ENCODE measurements at regions not wholly inside any gene's neighbourhood (a gene's known extent, or its start where the extent isn't known, plus 50 kb on each side); places are given as distances from the start of the nearest gene placed in this dataset.

DNA sequence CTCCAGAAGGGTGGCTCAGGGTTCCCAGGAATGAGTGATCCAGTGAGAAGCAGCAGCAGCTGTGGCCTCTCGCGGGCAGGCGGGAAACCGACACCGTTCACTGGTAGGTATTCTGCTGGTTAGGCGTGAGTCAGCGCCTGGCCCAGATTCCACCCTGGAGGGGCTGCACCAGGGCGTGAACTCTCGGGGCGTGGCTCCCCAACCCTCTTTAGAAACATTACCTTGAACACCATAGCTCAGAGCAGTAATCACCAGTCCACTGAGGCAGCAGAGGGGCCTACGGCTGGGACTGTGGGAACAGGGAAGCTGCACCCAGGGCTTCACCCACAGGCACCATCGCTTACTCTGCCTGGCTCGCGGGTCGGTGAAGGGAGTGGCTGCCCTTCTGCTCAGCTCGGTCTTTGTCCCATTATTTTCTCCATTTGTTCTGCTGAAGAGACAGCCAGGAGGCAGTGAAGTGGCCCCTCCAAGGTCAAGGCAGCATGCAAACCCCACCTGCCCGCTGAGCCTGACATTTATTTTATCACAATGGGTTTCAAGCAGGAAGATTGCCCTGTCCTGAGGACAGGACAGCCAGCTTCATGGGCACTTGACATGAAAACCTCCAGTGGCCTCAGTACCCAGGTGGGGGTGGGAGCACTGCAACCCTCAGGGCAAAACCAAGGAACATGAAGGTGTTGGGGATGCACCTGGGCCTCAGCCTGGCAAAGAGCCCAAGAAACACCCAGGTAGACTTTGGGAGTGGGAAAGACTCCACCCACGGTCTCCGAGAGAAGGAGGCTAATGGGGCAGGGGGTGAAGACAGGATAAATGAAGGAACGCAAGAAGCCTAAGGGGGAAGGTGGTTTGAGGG is 51.0 kb upstream of the CD93 start (continued):
- TF ChIP-seq, protein P1, sequence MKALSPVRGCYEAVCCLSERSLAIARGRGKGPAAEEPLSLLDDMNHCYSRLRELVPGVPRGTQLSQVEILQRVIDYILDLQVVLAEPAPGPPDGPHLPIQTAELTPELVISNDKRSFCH (CRISPR knock-in tag; IDR thresholded peaks at IDR 0.05): no peak
- TF ChIP-seq, protein P1 (tag; IDR thresholded peaks at IDR 0.05): peak; percentile 21; the same call in 1 of the 2 replicates
- TF ChIP-seq, protein P2, sequence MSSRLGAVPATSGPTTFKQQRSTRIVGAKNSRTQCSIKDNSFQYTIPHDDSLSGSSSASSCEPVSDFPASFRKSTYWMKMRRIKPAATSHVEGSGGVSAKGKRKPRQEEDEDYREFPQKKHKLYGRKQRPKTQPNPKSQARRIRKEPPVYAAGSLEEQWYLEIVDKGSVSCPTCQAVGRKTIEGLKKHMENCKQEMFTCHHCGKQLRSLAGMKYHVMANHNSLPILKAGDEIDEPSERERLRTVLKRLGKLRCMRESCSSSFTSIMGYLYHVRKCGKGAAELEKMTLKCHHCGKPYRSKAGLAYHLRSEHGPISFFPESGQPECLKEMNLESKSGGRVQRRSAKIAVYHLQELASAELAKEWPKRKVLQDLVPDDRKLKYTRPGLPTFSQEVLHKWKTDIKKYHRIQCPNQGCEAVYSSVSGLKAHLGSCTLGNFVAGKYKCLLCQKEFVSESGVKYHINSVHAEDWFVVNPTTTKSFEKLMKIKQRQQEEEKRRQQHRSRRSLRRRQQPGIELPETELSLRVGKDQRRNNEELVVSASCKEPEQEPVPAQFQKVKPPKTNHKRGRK (tag; IDR thresholded peaks at IDR 0.05): no peak
- TF ChIP-seq, protein P3, sequence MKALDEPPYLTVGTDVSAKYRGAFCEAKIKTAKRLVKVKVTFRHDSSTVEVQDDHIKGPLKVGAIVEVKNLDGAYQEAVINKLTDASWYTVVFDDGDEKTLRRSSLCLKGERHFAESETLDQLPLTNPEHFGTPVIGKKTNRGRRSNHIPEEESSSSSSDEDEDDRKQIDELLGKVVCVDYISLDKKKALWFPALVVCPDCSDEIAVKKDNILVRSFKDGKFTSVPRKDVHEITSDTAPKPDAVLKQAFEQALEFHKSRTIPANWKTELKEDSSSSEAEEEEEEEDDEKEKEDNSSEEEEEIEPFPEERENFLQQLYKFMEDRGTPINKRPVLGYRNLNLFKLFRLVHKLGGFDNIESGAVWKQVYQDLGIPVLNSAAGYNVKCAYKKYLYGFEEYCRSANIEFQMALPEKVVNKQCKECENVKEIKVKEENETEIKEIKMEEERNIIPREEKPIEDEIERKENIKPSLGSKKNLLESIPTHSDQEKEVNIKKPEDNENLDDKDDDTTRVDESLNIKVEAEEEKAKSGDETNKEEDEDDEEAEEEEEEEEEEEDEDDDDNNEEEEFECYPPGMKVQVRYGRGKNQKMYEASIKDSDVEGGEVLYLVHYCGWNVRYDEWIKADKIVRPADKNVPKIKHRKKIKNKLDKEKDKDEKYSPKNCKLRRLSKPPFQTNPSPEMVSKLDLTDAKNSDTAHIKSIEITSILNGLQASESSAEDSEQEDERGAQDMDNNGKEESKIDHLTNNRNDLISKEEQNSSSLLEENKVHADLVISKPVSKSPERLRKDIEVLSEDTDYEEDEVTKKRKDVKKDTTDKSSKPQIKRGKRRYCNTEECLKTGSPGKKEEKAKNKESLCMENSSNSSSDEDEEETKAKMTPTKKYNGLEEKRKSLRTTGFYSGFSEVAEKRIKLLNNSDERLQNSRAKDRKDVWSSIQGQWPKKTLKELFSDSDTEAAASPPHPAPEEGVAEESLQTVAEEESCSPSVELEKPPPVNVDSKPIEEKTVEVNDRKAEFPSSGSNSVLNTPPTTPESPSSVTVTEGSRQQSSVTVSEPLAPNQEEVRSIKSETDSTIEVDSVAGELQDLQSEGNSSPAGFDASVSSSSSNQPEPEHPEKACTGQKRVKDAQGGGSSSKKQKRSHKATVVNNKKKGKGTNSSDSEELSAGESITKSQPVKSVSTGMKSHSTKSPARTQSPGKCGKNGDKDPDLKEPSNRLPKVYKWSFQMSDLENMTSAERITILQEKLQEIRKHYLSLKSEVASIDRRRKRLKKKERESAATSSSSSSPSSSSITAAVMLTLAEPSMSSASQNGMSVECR (CRISPR knock-in tag; IDR thresholded peaks at IDR 0.05): no peak
- TF ChIP-seq EGR1 (conservative IDR thresholded peaks at IDR 0.05) (no peak), GABPB2 (CRISPR knock-in tag; conservative IDR thresholded peaks at IDR 0.05) (no peak), RBM14 (IDR thresholded peaks at IDR 0.05; ENCODE audit: borderline replicate concordance, insufficient read depth, low read depth, low read length) (no peak), SPI1 (IDR thresholded peaks at IDR 0.05; ENCODE audit: borderline replicate concordance, low read depth, low read length) (no peak), ZNF232 (CRISPR knock-in tag; IDR thresholded peaks at IDR 0.05) (no peak), ZNF3 (CRISPR knock-in tag; IDR thresholded peaks at IDR 0.05) (no peak), HCFC1 (IDR thresholded peaks at IDR 0.05; ENCODE audit: low read depth, low read length) (no peak), ZNF586 (CRISPR knock-in tag; conservative IDR thresholded peaks at IDR 0.05) (no peak), SRSF7 (optimal IDR thresholded peaks at IDR 0.05; ENCODE audit: low read depth, low read length) (no peak), RFX5 (IDR thresholded peaks at IDR 0.05; ENCODE audit: low read depth, low read length) (no peak)
- TF ChIP-seq, protein P4, sequence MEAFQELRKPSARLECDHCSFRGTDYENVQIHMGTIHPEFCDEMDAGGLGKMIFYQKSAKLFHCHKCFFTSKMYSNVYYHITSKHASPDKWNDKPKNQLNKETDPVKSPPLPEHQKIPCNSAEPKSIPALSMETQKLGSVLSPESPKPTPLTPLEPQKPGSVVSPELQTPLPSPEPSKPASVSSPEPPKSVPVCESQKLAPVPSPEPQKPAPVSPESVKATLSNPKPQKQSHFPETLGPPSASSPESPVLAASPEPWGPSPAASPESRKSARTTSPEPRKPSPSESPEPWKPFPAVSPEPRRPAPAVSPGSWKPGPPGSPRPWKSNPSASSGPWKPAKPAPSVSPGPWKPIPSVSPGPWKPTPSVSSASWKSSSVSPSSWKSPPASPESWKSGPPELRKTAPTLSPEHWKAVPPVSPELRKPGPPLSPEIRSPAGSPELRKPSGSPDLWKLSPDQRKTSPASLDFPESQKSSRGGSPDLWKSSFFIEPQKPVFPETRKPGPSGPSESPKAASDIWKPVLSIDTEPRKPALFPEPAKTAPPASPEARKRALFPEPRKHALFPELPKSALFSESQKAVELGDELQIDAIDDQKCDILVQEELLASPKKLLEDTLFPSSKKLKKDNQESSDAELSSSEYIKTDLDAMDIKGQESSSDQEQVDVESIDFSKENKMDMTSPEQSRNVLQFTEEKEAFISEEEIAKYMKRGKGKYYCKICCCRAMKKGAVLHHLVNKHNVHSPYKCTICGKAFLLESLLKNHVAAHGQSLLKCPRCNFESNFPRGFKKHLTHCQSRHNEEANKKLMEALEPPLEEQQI (IDR thresholded peaks at IDR 0.05): no peak
- TF ChIP-seq, protein P5, sequence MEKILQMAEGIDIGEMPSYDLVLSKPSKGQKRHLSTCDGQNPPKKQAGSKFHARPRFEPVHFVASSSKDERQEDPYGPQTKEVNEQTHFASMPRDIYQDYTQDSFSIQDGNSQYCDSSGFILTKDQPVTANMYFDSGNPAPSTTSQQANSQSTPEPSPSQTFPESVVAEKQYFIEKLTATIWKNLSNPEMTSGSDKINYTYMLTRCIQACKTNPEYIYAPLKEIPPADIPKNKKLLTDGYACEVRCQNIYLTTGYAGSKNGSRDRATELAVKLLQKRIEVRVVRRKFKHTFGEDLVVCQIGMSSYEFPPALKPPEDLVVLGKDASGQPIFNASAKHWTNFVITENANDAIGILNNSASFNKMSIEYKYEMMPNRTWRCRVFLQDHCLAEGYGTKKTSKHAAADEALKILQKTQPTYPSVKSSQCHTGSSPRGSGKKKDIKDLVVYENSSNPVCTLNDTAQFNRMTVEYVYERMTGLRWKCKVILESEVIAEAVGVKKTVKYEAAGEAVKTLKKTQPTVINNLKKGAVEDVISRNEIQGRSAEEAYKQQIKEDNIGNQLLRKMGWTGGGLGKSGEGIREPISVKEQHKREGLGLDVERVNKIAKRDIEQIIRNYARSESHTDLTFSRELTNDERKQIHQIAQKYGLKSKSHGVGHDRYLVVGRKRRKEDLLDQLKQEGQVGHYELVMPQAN (IDR thresholded peaks at IDR 0.05; ENCODE audit: borderline replicate concordance): no peak
